Neural cell (in vitro differentiated cells): ENCODE measurements at regions not wholly inside any gene's neighbourhood (a gene's known extent, or its start where the extent isn't known, plus 50 kb on each side); places are given as distances from the start of the nearest gene placed in this dataset.

Source experiments
- H2AFZ ChIP-seq: fragments of 200-600, 300-800 bp; sonication (generic), shearing (Covaris generic); 2 replicates; pipeline ENCODE4 v1.6.0; 2014; ENCODE audit warnings: low read depth, mild to moderate bottlenecking, antibody characterized with exemption, low read length, moderate library complexity
- H3F3A ChIP-seq: fragments of 200-600 bp; shearing (Covaris generic); 2 replicates; pipeline ENCODE4 v1.6.1; 2016; ENCODE audit warnings: mild to moderate bottlenecking, moderate library complexity, mixed read lengths, antibody characterized with exemption, low read length; ENCODE audit not compliant: insufficient read depth, poor library complexity, severe bottlenecking
- H3K27ac ChIP-seq: fragments of 200-600, 300-800 bp; sonication (generic), shearing (Covaris generic); 2 replicates; pipeline ENCODE4 v1.5.1; 2014; ENCODE audit warnings: mild to moderate bottlenecking, low read length, moderate library complexity
- H3K27me3 ChIP-seq: fragments of 300-800, 200-600 bp; sonication (generic), shearing (Covaris generic); 2 replicates; pipeline ENCODE4 v1.6.0; 2014; ENCODE audit warnings: mild to moderate bottlenecking, low read depth, low read length, moderate library complexity; ENCODE audit not compliant: insufficient read depth
- H3K36me3 ChIP-seq: fragments of 300-800, 200-600 bp; sonication (generic), shearing (Covaris generic); 2 replicates; pipeline ENCODE4 v1.5.1; 2014; ENCODE audit warnings: mild to moderate bottlenecking, antibody characterized with exemption, low read length, moderate library complexity; ENCODE audit not compliant: insufficient read depth
- H3K4me2 ChIP-seq: fragments of 300-800, 200-600 bp; sonication (generic), shearing (Covaris generic); 2 replicates; pipeline ENCODE4 v1.6.0; 2014; ENCODE audit warnings: mild to moderate bottlenecking, low read length
- H3K4me3 ChIP-seq: fragments of 300-800, 200-600 bp; sonication (generic), shearing (Covaris generic); 2 replicates; pipeline ENCODE4 v1.5.1; 2014; ENCODE audit warnings: mild to moderate bottlenecking, low read length, moderate library complexity
- H3K79me2 ChIP-seq: fragments of 200-600 bp; shearing (Covaris generic); replicated peaks from 2 replicates; pipeline ENCODE4 v1.6.0; 2014; ENCODE audit warnings: mild to moderate bottlenecking, low read length, moderate library complexity; ENCODE audit not compliant: insufficient read depth
- H3K9ac ChIP-seq: fragments of 300-800, 200-600 bp; sonication (generic), shearing (Covaris generic); 2 replicates; pipeline ENCODE4 v1.6.1; 2016; ENCODE audit warnings: mild to moderate bottlenecking, low read length, mixed read lengths
- H3K9me2 ChIP-seq: fragments of 200-600 bp; shearing (Covaris generic); 2 replicates; pipeline ENCODE4 v1.6.1; 2016; ENCODE audit warnings: mild to moderate bottlenecking, low read length, mixed read lengths; ENCODE audit not compliant: insufficient read depth
- H3K9me3 ChIP-seq: fragments of 200-600, 300-800 bp; sonication (generic), shearing (Covaris generic); 2 replicates; pipeline ENCODE4 v1.6.1; 2016; ENCODE audit warnings: mild to moderate bottlenecking, mixed run types, low read length, moderate library complexity, mixed read lengths
- H4K20me1 ChIP-seq: fragments of 200-600 bp; shearing (Covaris generic); 2 replicates; pipeline ENCODE4 v1.6.1; 2016; ENCODE audit warnings: mild to moderate bottlenecking, mixed run types; ENCODE audit not compliant: insufficient read depth
- EP300 ChIP-seq: fragments of 450-650 bp; conservative IDR thresholded peaks from 2 replicates; pipeline ENCODE4 v1.6.1; 2014; ENCODE audit warnings: antibody characterized with exemption, mild to moderate bottlenecking, moderate library complexity; ENCODE audit not compliant: poor library complexity, severe bottlenecking
- EZH2 ChIP-seq: fragments of 200-600, 300-800 bp; shearing (Covaris generic), sonication (generic); IDR thresholded peaks from 2 replicates; pipeline ENCODE4 v1.6.1; 2014; ENCODE audit warnings: antibody characterized with exemption, low read length, borderline replicate concordance, mild to moderate bottlenecking; ENCODE audit not compliant: insufficient read depth, poor library complexity, severe bottlenecking
- MXI1 ChIP-seq: fragments of 450-650 bp; conservative IDR thresholded peaks from 2 replicates; pipeline ENCODE4 v1.6.1; 2014; ENCODE audit warnings: antibody characterized with exemption, mild to moderate bottlenecking; ENCODE audit not compliant: poor library complexity, severe bottlenecking
- POLR2AphosphoS5 ChIP-seq: IDR thresholded peaks from 2 replicates; pipeline ENCODE4 v1.6.1; 2012
- RAD21 ChIP-seq: fragments of 450-650 bp; conservative IDR thresholded peaks from 2 replicates; pipeline ENCODE4 v1.6.1; 2014; ENCODE audit warnings: antibody characterized with exemption, mild to moderate bottlenecking, moderate library complexity
- SMC3 ChIP-seq: fragments of 450-650 bp; conservative IDR thresholded peaks from 2 replicates; pipeline ENCODE4 v1.6.1; 2014; ENCODE audit warnings: antibody characterized with exemption, mild to moderate bottlenecking, moderate library complexity; ENCODE audit not compliant: poor library complexity
- TAF1 ChIP-seq: IDR thresholded peaks from 2 replicates; pipeline ENCODE4 v1.6.1; 2012; ENCODE audit warnings: low read depth
- TF ChIP-seq, protein P1 (sequence below): IDR thresholded peaks from 2 replicates; pipeline ENCODE4 v1.6.1; 2012; ENCODE audit warnings: borderline replicate concordance
- TF ChIP-seq, protein P2 (sequence below): fragments of 450-650 bp; IDR thresholded peaks from 2 replicates; pipeline ENCODE4 v1.5.1; 2014; ENCODE audit warnings: antibody characterized with exemption, mild to moderate bottlenecking, moderate library complexity; ENCODE audit not compliant: poor library complexity, severe bottlenecking

GRCh38 chr10:36068542-36068941 lies 426.4 kb upstream of the FZD8 start:
- no peak overlapping the region for H3K9ac ChIP-seq
- no peak overlapping the region for H3K4me2 ChIP-seq
- no peaks in the 10 kb centered on the region for H3K79me2 ChIP-seq
- H3K36me3 ChIP-seq: no peaks in the 10 kb centered on the region
- H3K9me3 ChIP-seq: no peaks in the 10 kb centered on the region
- H4K20me1 ChIP-seq: no peaks in the 10 kb centered on the region
- H3K27ac ChIP-seq: no peak overlapping the region
- no peak overlapping the region for H3K4me3 ChIP-seq
- H3K9me2 ChIP-seq: no peaks in the 10 kb centered on the region
- no peaks in the 10 kb centered on the region for H3K27me3 ChIP-seq
- no peak for TF ChIP-seq EP300
- no peaks in the 10 kb centered on the region for H3F3A ChIP-seq
- H2AFZ ChIP-seq: no peak overlapping the region

DNA sequence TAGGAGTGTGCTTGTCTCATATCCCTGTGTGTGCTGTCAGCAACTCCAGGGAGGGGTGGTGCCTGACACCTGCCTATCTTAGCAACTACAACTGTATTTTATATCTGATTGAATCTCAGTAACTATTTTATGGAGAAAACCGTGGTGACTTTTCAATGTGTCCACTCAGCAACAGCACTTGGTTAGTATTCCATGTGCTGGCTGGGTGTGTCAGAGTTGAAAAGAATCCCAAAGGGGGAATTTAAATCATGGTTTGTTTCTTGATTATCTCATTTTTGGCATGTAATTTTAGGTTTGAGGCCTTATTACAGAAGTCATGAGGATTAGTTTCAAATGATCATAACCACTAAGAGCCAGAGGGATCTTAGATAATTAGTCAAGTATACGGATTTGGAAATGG lies 425.7 kb upstream of the FZD8 start:
- Histone ChIP-seq H3K9ac (no peak overlapping the region), H3K79me2 (no peaks in the 10 kb centered on the region), H4K20me1 (no peaks in the 10 kb centered on the region), H2AFZ (no peak overlapping the region), H3K36me3 (no peaks in the 10 kb centered on the region), H3F3A (no peaks in the 10 kb centered on the region), H3K27me3 (no peaks in the 10 kb centered on the region), H3K9me2 (no peaks in the 10 kb centered on the region), H3K4me2 (no peak overlapping the region), H3K9me3 (no peaks in the 10 kb centered on the region), H3K27ac (no peak overlapping the region), H3K4me3 (no peak overlapping the region)
- TF ChIP-seq SMC3 (no peak), POLR2AphosphoS5 (no peak), EZH2 (no peak), TAF1 (no peak), EP300 (no peak), MXI1 (no peak), RAD21 (no peak)
- TF ChIP-seq, protein P1, sequence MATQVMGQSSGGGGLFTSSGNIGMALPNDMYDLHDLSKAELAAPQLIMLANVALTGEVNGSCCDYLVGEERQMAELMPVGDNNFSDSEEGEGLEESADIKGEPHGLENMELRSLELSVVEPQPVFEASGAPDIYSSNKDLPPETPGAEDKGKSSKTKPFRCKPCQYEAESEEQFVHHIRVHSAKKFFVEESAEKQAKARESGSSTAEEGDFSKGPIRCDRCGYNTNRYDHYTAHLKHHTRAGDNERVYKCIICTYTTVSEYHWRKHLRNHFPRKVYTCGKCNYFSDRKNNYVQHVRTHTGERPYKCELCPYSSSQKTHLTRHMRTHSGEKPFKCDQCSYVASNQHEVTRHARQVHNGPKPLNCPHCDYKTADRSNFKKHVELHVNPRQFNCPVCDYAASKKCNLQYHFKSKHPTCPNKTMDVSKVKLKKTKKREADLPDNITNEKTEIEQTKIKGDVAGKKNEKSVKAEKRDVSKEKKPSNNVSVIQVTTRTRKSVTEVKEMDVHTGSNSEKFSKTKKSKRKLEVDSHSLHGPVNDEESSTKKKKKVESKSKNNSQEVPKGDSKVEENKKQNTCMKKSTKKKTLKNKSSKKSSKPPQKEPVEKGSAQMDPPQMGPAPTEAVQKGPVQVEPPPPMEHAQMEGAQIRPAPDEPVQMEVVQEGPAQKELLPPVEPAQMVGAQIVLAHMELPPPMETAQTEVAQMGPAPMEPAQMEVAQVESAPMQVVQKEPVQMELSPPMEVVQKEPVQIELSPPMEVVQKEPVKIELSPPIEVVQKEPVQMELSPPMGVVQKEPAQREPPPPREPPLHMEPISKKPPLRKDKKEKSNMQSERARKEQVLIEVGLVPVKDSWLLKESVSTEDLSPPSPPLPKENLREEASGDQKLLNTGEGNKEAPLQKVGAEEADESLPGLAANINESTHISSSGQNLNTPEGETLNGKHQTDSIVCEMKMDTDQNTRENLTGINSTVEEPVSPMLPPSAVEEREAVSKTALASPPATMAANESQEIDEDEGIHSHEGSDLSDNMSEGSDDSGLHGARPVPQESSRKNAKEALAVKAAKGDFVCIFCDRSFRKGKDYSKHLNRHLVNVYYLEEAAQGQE: no peak
- TF ChIP-seq, protein P2, sequence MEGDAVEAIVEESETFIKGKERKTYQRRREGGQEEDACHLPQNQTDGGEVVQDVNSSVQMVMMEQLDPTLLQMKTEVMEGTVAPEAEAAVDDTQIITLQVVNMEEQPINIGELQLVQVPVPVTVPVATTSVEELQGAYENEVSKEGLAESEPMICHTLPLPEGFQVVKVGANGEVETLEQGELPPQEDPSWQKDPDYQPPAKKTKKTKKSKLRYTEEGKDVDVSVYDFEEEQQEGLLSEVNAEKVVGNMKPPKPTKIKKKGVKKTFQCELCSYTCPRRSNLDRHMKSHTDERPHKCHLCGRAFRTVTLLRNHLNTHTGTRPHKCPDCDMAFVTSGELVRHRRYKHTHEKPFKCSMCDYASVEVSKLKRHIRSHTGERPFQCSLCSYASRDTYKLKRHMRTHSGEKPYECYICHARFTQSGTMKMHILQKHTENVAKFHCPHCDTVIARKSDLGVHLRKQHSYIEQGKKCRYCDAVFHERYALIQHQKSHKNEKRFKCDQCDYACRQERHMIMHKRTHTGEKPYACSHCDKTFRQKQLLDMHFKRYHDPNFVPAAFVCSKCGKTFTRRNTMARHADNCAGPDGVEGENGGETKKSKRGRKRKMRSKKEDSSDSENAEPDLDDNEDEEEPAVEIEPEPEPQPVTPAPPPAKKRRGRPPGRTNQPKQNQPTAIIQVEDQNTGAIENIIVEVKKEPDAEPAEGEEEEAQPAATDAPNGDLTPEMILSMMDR: no peak

- no peaks in the 10 kb centered on the region for H4K20me1 ChIP-seq
- H3K27ac ChIP-seq: no peak overlapping the region
- no peak for TF ChIP-seq POLR2AphosphoS5
- H3K9me3 ChIP-seq: no peaks in the 10 kb centered on the region
- H3K9me2 ChIP-seq: no peaks in the 10 kb centered on the region
- H3K79me2 ChIP-seq: no peaks in the 10 kb centered on the region
- no peak overlapping the region for H3K9ac ChIP-seq
- no peak overlapping the region for H3K4me2 ChIP-seq
- H3K4me3 ChIP-seq: no peak overlapping the region
- no peak overlapping the region for H2AFZ ChIP-seq
- no peaks in the 10 kb centered on the region for H3K27me3 ChIP-seq
- H3K36me3 ChIP-seq: no peaks in the 10 kb centered on the region
- no peaks in the 10 kb centered on the region for H3F3A ChIP-seq
Measured at GRCh38 chr10:36066850-36067249, 424.8 kb upstream of the FZD8 start.
